H1 (cell line): ENCODE measurements at regions not wholly inside any gene's neighbourhood (a gene's known extent, or its start where the extent isn't known, plus 50 kb on each side); places are given as distances from the start of the nearest gene placed in this dataset.
A peak's percentile ranks its signal among the peaks of the same experiment; 100 is the strongest.

Source experiments
- CTCF ChIA-PET: fragments of 300-600 bp; sonication (Branson Sonifier 250); formaldehyde crosslinking; loops from one replicate; lab custom pipeline; 2021; ENCODE audit not compliant: partially characterized antibody; lab: Charles Lee
- POLR2A ChIA-PET: fragments of 300-600 bp; sonication (Branson Sonifier 250); formaldehyde crosslinking; loops from one replicate; lab custom pipeline; 2021; ENCODE audit warnings: inconsistent platforms; ENCODE audit not compliant: partially characterized antibody; lab: Charles Lee
- DNase-seq, 2 experiments: peaks; one replicate each; pipeline versions ENCODE4 v3.0.0 to v3.0.0-alpha.2; 2010 to 2022; ENCODE audit warnings: low spot score in 2 of 2, low read depth in 1 of 2, mixed read lengths in 1 of 2
- FAIRE-seq: peaks from 2 replicates; lab custom pipeline; 2011; peaks lifted over from hg19 to GRCh38; lab: Jason Lieb, UNC
- H2AFZ ChIP-seq: 2 replicates; pipeline ENCODE4 v1.8.1; 2012; ENCODE audit warnings: low read length, inconsistent platforms
- H2AK5ac ChIP-seq: 2 replicates; pipeline ENCODE4 v1.6.1; 2013; ENCODE audit warnings: low read depth, low read length
- H2BK120ac ChIP-seq: replicated peaks from 2 replicates; pipeline ENCODE3; 2013; ENCODE audit warnings: low read depth, low read length, inconsistent platforms
- H2BK12ac ChIP-seq: 2 replicates; pipeline ENCODE4 v1.6.1; 2013; ENCODE audit warnings: low read depth, low read length
- H2BK15ac ChIP-seq: 2 replicates; pipeline ENCODE4 v1.6.1; 2013; ENCODE audit warnings: low read length
- H2BK20ac ChIP-seq: 2 replicates; pipeline ENCODE4 v1.6.1; 2013; ENCODE audit warnings: low read length
- H2BK5ac ChIP-seq: 2 replicates; pipeline ENCODE4 v1.6.1; 2013; ENCODE audit warnings: low read depth, low read length
- H3K14ac ChIP-seq: 2 replicates; pipeline ENCODE4 v1.6.1; 2013; ENCODE audit warnings: inconsistent platforms; ENCODE audit not compliant: insufficient read length
- H3K18ac ChIP-seq: 2 replicates; pipeline ENCODE4 v1.6.1; 2013; ENCODE audit warnings: low read length; ENCODE audit errors: extremely low read depth
- H3K23ac ChIP-seq: 2 replicates; pipeline ENCODE4 v1.6.1; 2013; ENCODE audit warnings: inconsistent platforms; ENCODE audit not compliant: insufficient read length
- H3K23me2 ChIP-seq: 2 replicates; pipeline ENCODE4 v1.6.1; 2013; ENCODE audit warnings: low read depth, low read length
- H3K27ac ChIP-seq: 2 replicates; pipeline ENCODE4 v1.6.1; 2011; ENCODE audit warnings: low read depth, low read length, inconsistent platforms
- H3K27me3 ChIP-seq, 4 experiments: replicated peaks in 1 of 4; 1 replicate in 1 of 4; 2 replicates in 3 of 4; pipeline versions ENCODE4 v1.6.1 to v1.8.1; 2011 to 2013; ENCODE audit warnings: low read length in 3 of 4, mild to moderate bottlenecking in 3 of 4, inconsistent platforms in 2 of 4, mixed read lengths in 2 of 4, moderate library complexity in 1 of 4; ENCODE audit not compliant: control insufficient read depth in 3 of 4, insufficient read depth in 3 of 4; ENCODE audit errors: extremely low read depth in 1 of 4
- H3K36me3 ChIP-seq, 4 experiments: 2 replicates each; pipeline versions ENCODE4 v1.6.1 to v1.8.1; 2011 to 2013; ENCODE audit warnings: mild to moderate bottlenecking in 4 of 4, low read length in 3 of 4, moderate library complexity in 2 of 4, control low read depth in 1 of 4, inconsistent platforms in 1 of 4; ENCODE audit not compliant: insufficient read depth in 4 of 4, control insufficient read depth in 2 of 4
- H3K4ac ChIP-seq: replicated peaks from 2 replicates; pipeline ENCODE3; 2013; ENCODE audit warnings: low read length, low read depth, mixed read lengths, inconsistent platforms; ENCODE audit not compliant: insufficient read length
- H3K4me1 ChIP-seq, 4 experiments: replicated peaks in 1 of 4; 1 replicate in 1 of 4; 2 replicates in 3 of 4; pipeline versions ENCODE4 v1.6.1 to v1.8.1; 2011 to 2013; ENCODE audit warnings: low read length in 3 of 4, inconsistent platforms in 2 of 4, mixed read lengths in 1 of 4; ENCODE audit not compliant: insufficient read depth in 4 of 4, control insufficient read depth in 3 of 4
- H3K4me2 ChIP-seq, 2 experiments: 2 replicates each; pipeline versions ENCODE4 v1.6.1 to v1.8.1; 2011 to 2013; ENCODE audit warnings: low read depth in 2 of 2, low read length in 2 of 2, control low read depth in 1 of 2, inconsistent platforms in 1 of 2, mild to moderate bottlenecking in 1 of 2; ENCODE audit not compliant: insufficient read depth in 1 of 2
- H3K4me3 ChIP-seq, 4 experiments: fragments of 200-600, 300-600 bp in 1 of 4; sonication (generic), shearing (Covaris generic), sonication (Bioruptor Twin) in 1 of 4; 2 replicates each; pipeline versions ENCODE4 v1.5.1 to v1.8.1; 2011 to 2016; ENCODE audit warnings: low read length in 4 of 4, low read depth in 3 of 4, control low read depth in 2 of 4, inconsistent platforms in 2 of 4, mild to moderate bottlenecking in 2 of 4, mixed read lengths in 1 of 4, moderate library complexity in 1 of 4; ENCODE audit not compliant: insufficient read depth in 2 of 4; ENCODE audit errors: extremely low read depth in 1 of 4
- H3K56ac ChIP-seq: replicated peaks from 2 replicates; pipeline ENCODE3; 2013; ENCODE audit warnings: low read depth, mild to moderate bottlenecking, mixed read lengths, low read length, inconsistent platforms; ENCODE audit not compliant: insufficient read length
- H3K79me1 ChIP-seq: 2 replicates; pipeline ENCODE4 v1.6.1; 2013; ENCODE audit warnings: low read depth, low read length, control low read depth
- H3K79me2 ChIP-seq, 2 experiments: 2 replicates each; pipeline versions ENCODE4 v1.6.1 to v1.8.1; 2012 to 2013; ENCODE audit warnings: low read length in 2 of 2, mild to moderate bottlenecking in 2 of 2, inconsistent platforms in 1 of 2; ENCODE audit not compliant: insufficient read depth in 2 of 2, control insufficient read depth in 1 of 2
- H3K9ac ChIP-seq, 4 experiments: replicated peaks in 1 of 4; 1 replicate in 1 of 4; 2 replicates in 3 of 4; pipeline versions ENCODE4 v1.6.1 to v1.8.1; 2011 to 2013; ENCODE audit warnings: low read depth in 3 of 4, low read length in 3 of 4, control low read depth in 2 of 4, mild to moderate bottlenecking in 2 of 4, moderate library complexity in 2 of 4, inconsistent platforms in 1 of 4; ENCODE audit errors: extremely low read depth in 1 of 4
- H3K9me3 ChIP-seq, 2 experiments: 2 replicates each; pipeline versions ENCODE4 v1.6.1 to v1.8.1; 2012 to 2013; ENCODE audit warnings: mild to moderate bottlenecking in 2 of 2, moderate library complexity in 2 of 2, control low read depth in 1 of 2, inconsistent platforms in 1 of 2, low read depth in 1 of 2, low read length in 1 of 2, mixed read lengths in 1 of 2; ENCODE audit not compliant: insufficient read depth in 2 of 2
- H4K20me1 ChIP-seq, 2 experiments: replicated peaks in 1 of 2; 2 replicates each; pipeline versions ENCODE3 to v1.8.1; 2011 to 2013; ENCODE audit warnings: inconsistent platforms in 2 of 2, low read length in 2 of 2, mild to moderate bottlenecking in 1 of 2; ENCODE audit not compliant: insufficient read depth in 2 of 2, control insufficient read depth in 1 of 2
- H4K5ac ChIP-seq: 2 replicates; pipeline ENCODE4 v1.6.1; 2013; ENCODE audit warnings: low read length, low read depth, mixed read lengths, inconsistent platforms; ENCODE audit not compliant: insufficient read length
- H4K8ac ChIP-seq: 2 replicates; pipeline ENCODE4 v1.8.0; 2013; ENCODE audit warnings: mild to moderate bottlenecking, moderate library complexity, low read length, inconsistent platforms; ENCODE audit not compliant: insufficient read depth; ENCODE audit errors: extremely low read depth
- H4K91ac ChIP-seq: replicated peaks from 2 replicates; pipeline ENCODE3; 2013; ENCODE audit warnings: low read length, mixed read lengths, inconsistent platforms; ENCODE audit not compliant: insufficient read length
- BACH1 ChIP-seq: IDR thresholded peaks from 2 replicates; pipeline ENCODE4 v1.6.1; 2012; ENCODE audit warnings: low read length, improper control_type of control experiment
- BCL11A ChIP-seq, 2 experiments: IDR thresholded peaks; one replicate each; pipeline ENCODE4 v1.6.1; 2011; ENCODE audit warnings: low read depth in 2 of 2, low read length in 2 of 2, mild to moderate bottlenecking in 2 of 2
- BRCA1 ChIP-seq: IDR thresholded peaks from 2 replicates; pipeline ENCODE4 v1.6.1; 2012; ENCODE audit warnings: low read depth, low read length, improper control_type of control experiment
- CBX8 ChIP-seq: fragments of 300-800, 300-1000 bp; sonication (generic); IDR thresholded peaks from 2 replicates; pipeline ENCODE4 v1.7.1; 2016; ENCODE audit warnings: low read depth, low read length, borderline replicate concordance
- GTF2F1 ChIP-seq: IDR thresholded peaks from 2 replicates; pipeline ENCODE4 v1.6.1; 2012; ENCODE audit warnings: low read depth, low read length, improper control_type of control experiment, borderline replicate concordance
- MAX ChIP-seq: IDR thresholded peaks from 2 replicates; pipeline ENCODE4 v1.6.1; 2012; ENCODE audit warnings: inconsistent platforms
- POLR2AphosphoS5 ChIP-seq: IDR thresholded peaks from 2 replicates; pipeline ENCODE4 v1.6.1; 2011; ENCODE audit warnings: low read depth, low read length
- POU5F1 ChIP-seq: IDR thresholded peaks from 2 replicates; pipeline ENCODE4 v1.6.1; 2011; ENCODE audit warnings: low read depth, mild to moderate bottlenecking, low read length, moderate library complexity
- TAF1 ChIP-seq: IDR thresholded peaks from 2 replicates; pipeline ENCODE4 v1.6.1; 2011; ENCODE audit warnings: mild to moderate bottlenecking, low read depth, low read length
- TCF12 ChIP-seq: IDR thresholded peaks from 2 replicates; pipeline ENCODE4 v1.6.1; 2011; ENCODE audit warnings: low read depth, mild to moderate bottlenecking, low read length
- YY1 ChIP-seq: IDR thresholded peaks from 2 replicates; pipeline ENCODE4 v1.6.1; 2011; ENCODE audit warnings: low read depth, mild to moderate bottlenecking, low read length
- ZNF274 ChIP-seq: IDR thresholded peaks from 2 replicates; pipeline ENCODE4 v1.7.0; 2012; ENCODE audit warnings: low read length, borderline replicate concordance; ENCODE audit errors: extremely low read depth
- WGBS, 2 experiments: shearing (Covaris generic) in 1 of 2; methylation state at CpG; one replicate each; pipeline versions ENCODE4 v1.1.6 to v1.1.7; 2013 to 2015; ENCODE audit warnings: low lambda C conversion rate in 2 of 2, mixed read lengths in 2 of 2, inconsistent platforms in 1 of 2, low coverage in 1 of 2, missing lambda C conversion rate in 1 of 2; ENCODE audit not compliant: insufficient replicate concordance in 2 of 2, insufficient coverage in 1 of 2, insufficient read length in 1 of 2; ENCODE audit errors: extremely low coverage in 1 of 2, missing lambda C conversion rate in 1 of 2; 5-methylcytosine and 5-hydroxymethylcytosine counted together

- Histone ChIP-seq H3K14ac (no peak overlapping the region), H3K9ac (peak overlapping the region; percentile 80 to 94 (median 92)), H2AK5ac (0 out of 2 replicates have a peak overlapping the region, but pooled peaks have one; percentile 2), H3K9me3 (0 out of 4 replicates have a peak, but pooled peaks cover 0 to 3% of the 10 kb centered on the region in 2 experiments), H3K4me3 (peak overlapping the region; percentile 85 to 93 (median 90)), H3K27ac (peak overlapping the region; percentile 95), H2BK5ac (peak overlapping the region; percentile 93), H3K27me3 (no peaks in the 10 kb centered on the region), H3K36me3 (no peaks in the 10 kb centered on the region; a peak in 1 of 8 replicates), H4K91ac (peak overlapping the region; percentile 84), H2BK15ac (no peak overlapping the region), H4K8ac (peak overlapping the region; percentile 97; the same call in 1 of the 2 replicates), H3K79me1 (no peaks in the 10 kb centered on the region; the same call in 1 of the 2 replicates), H2BK20ac (no peak overlapping the region), H3K23ac (no peak overlapping the region), H2AFZ (peak overlapping the region; percentile 96), H3K4ac (peak overlapping the region; percentile 73), H3K23me2 (peaks cover 5% of the 10 kb centered on the region; the same call in 1 of the 2 replicates), H3K18ac (peak overlapping the region; percentile 72), H3K56ac (peak overlapping the region; percentile 96), H3K4me2 (peak overlapping the region; percentile 73 to 84), H2BK120ac (no peak overlapping the region), H2BK12ac (peak overlapping the region; percentile 35; the same call in 1 of the 2 replicates), H3K4me1 (peaks cover 0 to 4% (median 2%) of the 10 kb centered on the region in 4 experiments; a peak in 3 of 7 replicates), H4K5ac (peak overlapping the region; percentile 80), H4K20me1 (no peaks in the 10 kb centered on the region), H3K79me2 (peaks cover 0 to 33% of the 10 kb centered on the region in 2 experiments; a peak in 2 of 4 replicates)
- DNase-seq, result peak; percentile 90 to 92
- peak; percentile 99 for FAIRE-seq
- WGBS, 2 experiments, result 1% methylated on average over 58 of the region's 58 CpGs; no CpG with 5 or more reads in 1 of the 2 experiments
- ChIA-PET CTCF (interaction anchor here (0.8 to 1.0 kb wide), 2 partner anchors 13 to 107 kb away, joined by 3 read pairs; no protein-coding TSS in a partner anchor), POLR2A (interaction anchor here (0.8 to 1.5 kb wide), 2 partner anchors 14 to 114 kb away, joined by 3 to 4 read pairs; no protein-coding TSS in a partner anchor)
- TF ChIP-seq BCL11A (IDR thresholded peaks at IDR 0.05; ENCODE audit: low read depth in 2 of 2, low read length in 2 of 2) (no peak), POLR2AphosphoS5 (peak; percentile 93), BACH1 (peak; percentile 61; the same call in 1 of the 2 replicates), TCF12 (no peak), GTF2F1 (no peak), CBX8 (no peak), BRCA1 (no peak), TAF1 (peak; percentile 74), ZNF274 (no peak), POU5F1 (no peak), YY1 (no peak), MAX (peak; percentile 75)
These were observed 227.6 kb upstream of the PRSS16 start for GRCh38 chr6:27019651-27020552.
